Duodenal mucosa (tissue), 2 donors: ENCODE measurements at regions not wholly inside any gene's neighbourhood (a gene's known extent, or its start where the extent isn't known, plus 50 kb on each side); places are given as distances from the start of the nearest gene placed in this dataset.

ENCODE experiments used
- H3K27ac ChIP-seq: one replicate; pipeline ENCODE4 v1.7.0; 2013; ENCODE audit warnings: low read depth, low read length
- H3K27me3 ChIP-seq, 2 donors: one replicate each; pipeline ENCODE4 v1.7.0; 2013; ENCODE audit warnings: low read length in 2 of 2, control low read depth in 1 of 2; ENCODE audit not compliant: insufficient read depth in 2 of 2, control insufficient read depth in 1 of 2
- H3K36me3 ChIP-seq, 2 donors: one replicate each; pipeline ENCODE4 v1.7.0; 2013; ENCODE audit warnings: low read length in 2 of 2, control low read depth in 1 of 2; ENCODE audit not compliant: insufficient read depth in 2 of 2, control insufficient read depth in 1 of 2
- H3K4me1 ChIP-seq, 2 donors: one replicate each; pipeline ENCODE4 v1.7.0; 2013; ENCODE audit warnings: low read length in 2 of 2, control low read depth in 1 of 2; ENCODE audit not compliant: insufficient read depth in 2 of 2, control insufficient read depth in 1 of 2
- H3K4me3 ChIP-seq, 2 donors: one replicate each; pipeline ENCODE4 v1.7.0; 2013; ENCODE audit warnings: low read length in 2 of 2, low read depth in 1 of 2
- H3K9ac ChIP-seq, 2 donors: one replicate each; pipeline ENCODE4 v1.7.0; 2013; ENCODE audit warnings: low read length in 2 of 2, low read depth in 1 of 2
- H3K9me3 ChIP-seq, 2 donors: one replicate each; pipeline ENCODE4 v1.7.0; 2013; ENCODE audit warnings: low read length in 2 of 2, control low read depth in 1 of 2; ENCODE audit not compliant: control insufficient read depth in 1 of 2

- no peak overlapping the region for H3K27ac ChIP-seq
- H3K9me3 ChIP-seq: no peaks in the 10 kb centered on the region
- H3K4me1 ChIP-seq: peaks cover 0 to 9% of the 10 kb centered on the region in 2 donors
- H3K27me3 ChIP-seq: no peaks in the 10 kb centered on the region
- H3K9ac ChIP-seq: no peak overlapping the region
- H3K4me3 ChIP-seq: no peak overlapping the region
- H3K36me3 ChIP-seq: no peaks in the 10 kb centered on the region
Observed at GRCh38 chr2:60282886-60283285, 270.6 kb downstream of the BCL11A start.

DNA sequence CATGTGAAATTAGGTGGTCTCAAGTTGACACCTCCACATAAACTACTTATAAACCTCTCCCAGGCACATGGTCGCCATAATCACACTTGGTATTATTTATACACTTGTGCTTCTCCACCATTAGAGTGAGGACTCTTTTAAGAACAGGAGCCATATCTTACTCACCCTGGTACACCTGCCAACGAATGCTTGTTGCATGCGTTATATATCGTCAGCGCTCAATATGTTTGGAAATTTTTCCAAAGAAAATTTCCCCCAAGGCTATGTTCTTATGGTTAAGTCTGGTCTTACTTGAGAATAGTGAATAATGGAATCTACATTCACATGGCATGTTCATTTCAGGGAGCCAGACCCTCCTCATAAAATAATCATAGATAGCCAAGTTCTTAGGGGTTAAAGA lies 271.7 kb downstream of the BCL11A start:
- Histone ChIP-seq H3K4me1 (peaks cover 0 to 9% of the 10 kb centered on the region in 2 donors), H3K36me3 (no peaks in the 10 kb centered on the region), H3K27me3 (no peaks in the 10 kb centered on the region), H3K9ac (no peak overlapping the region), H3K4me3 (no peak overlapping the region), H3K9me3 (no peaks in the 10 kb centered on the region), H3K27ac (no peak overlapping the region)

DNA sequence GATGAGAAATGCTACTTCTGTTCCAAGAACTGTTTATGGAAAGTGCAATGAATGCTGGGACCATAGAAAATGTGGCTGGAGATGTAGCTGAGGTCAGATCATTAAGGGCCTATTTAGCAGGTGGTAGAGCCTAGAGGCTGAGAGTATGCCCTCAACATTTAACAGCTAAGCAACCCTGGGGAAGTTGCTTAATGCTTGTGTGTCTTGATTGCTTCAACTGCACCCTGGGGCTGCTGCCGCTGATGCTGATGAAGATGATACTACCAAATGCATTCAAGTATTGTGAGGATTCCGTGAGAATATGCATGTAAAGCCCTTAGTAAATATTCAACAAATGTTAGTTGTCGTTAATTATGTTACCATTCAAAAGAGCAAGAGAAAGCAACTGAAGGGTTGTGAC lies 273.2 kb downstream of the BCL11A start:
- H3K4me3 ChIP-seq: no peak overlapping the region
- no peaks in the 10 kb centered on the region for H3K9me3 ChIP-seq
- H3K27me3 ChIP-seq: no peaks in the 10 kb centered on the region
- no peak overlapping the region for H3K27ac ChIP-seq
- H3K4me1 ChIP-seq: no peaks in the 10 kb centered on the region
- no peaks in the 10 kb centered on the region for H3K36me3 ChIP-seq
- H3K9ac ChIP-seq: no peak overlapping the region

DNA sequence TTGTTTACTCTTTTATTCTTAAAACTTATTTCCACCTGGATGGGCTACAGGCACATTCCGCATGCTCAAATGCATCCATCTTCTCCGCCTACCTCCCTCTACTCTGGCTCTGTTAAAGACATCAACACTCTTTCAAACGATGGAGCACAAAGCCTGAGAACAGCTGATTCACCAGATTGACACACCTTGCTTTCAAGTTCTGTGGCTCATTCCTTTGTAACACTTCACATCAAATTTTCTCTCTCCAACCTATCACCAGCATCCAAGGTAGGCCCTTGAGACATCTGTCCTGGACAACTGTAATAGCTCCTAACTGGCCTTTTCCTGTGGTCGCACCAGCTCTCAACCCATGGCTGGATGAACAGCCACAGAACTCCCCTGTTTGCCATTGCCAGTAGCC lies 274.5 kb downstream of the BCL11A start:
- Histone ChIP-seq H3K4me1 (no peaks in the 10 kb centered on the region), H3K36me3 (no peaks in the 10 kb centered on the region), H3K27me3 (no peaks in the 10 kb centered on the region), H3K9ac (no peak overlapping the region), H3K4me3 (no peak overlapping the region), H3K9me3 (peaks cover 0 to 6% of the 10 kb centered on the region in 2 donors), H3K27ac (no peak overlapping the region)

- no peaks in the 10 kb centered on the region for H3K27me3 ChIP-seq
- H3K36me3 ChIP-seq: no peaks in the 10 kb centered on the region
- H3K27ac ChIP-seq: no peak overlapping the region
- no peak overlapping the region for H3K9ac ChIP-seq
- peaks cover 0 to 6% of the 10 kb centered on the region in 2 donors for H3K9me3 ChIP-seq
- no peak overlapping the region for H3K4me3 ChIP-seq
- no peaks in the 10 kb centered on the region for H3K4me1 ChIP-seq
Observed at GRCh38 chr2:60275958-60276357, 277.5 kb downstream of the BCL11A start.

- no peak overlapping the region for H3K27ac ChIP-seq
- H3K27me3 ChIP-seq: no peaks in the 10 kb centered on the region
- H3K4me1 ChIP-seq: no peaks in the 10 kb centered on the region
- H3K9me3 ChIP-seq: peaks cover 0 to 6% of the 10 kb centered on the region in 2 donors
- no peak overlapping the region for H3K4me3 ChIP-seq
- no peak overlapping the region for H3K9ac ChIP-seq
- H3K36me3 ChIP-seq: no peaks in the 10 kb centered on the region
Observed at GRCh38 chr2:60273836-60274235, 279.6 kb downstream of the BCL11A start.

DNA sequence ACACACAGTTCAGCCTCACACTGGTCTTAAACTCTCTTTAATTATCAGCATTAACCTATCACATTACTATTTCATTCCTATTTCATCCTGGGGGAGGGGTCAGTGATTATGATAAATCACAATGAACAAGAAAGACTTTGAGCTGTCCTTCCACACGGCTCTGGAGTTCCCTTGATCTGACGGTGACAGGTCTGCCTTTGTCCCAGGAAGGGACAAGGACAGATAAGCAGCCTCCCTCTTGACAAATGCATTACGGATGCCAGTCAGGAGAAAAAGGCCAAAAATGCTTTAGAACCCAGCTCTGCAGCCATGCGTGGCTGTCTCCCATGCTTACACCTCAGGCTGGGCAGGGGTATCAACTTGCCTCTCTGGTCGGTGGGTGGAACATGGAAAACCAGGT lies 281.7 kb downstream of the BCL11A start:
- Histone ChIP-seq H3K36me3 (no peaks in the 10 kb centered on the region), H3K4me1 (no peaks in the 10 kb centered on the region)

GRCh38 chr2:60271131-60271530 lies 282.3 kb downstream of the BCL11A start:
- H3K9me3 ChIP-seq: peaks cover 0 to 6% of the 10 kb centered on the region in 2 donors
- no peak overlapping the region for H3K4me3 ChIP-seq
- H3K36me3 ChIP-seq: no peaks in the 10 kb centered on the region
- no peak overlapping the region for H3K27ac ChIP-seq
- H3K27me3 ChIP-seq: no peaks in the 10 kb centered on the region
- no peak overlapping the region for H3K9ac ChIP-seq
- H3K4me1 ChIP-seq: no peaks in the 10 kb centered on the region

More for the DNA sequence above, 281.7 kb downstream of the BCL11A start:
- Histone ChIP-seq H3K9ac (no peak overlapping the region), H3K27ac (no peak overlapping the region), H3K4me3 (no peak overlapping the region), H3K27me3 (no peaks in the 10 kb centered on the region), H3K9me3 (peaks cover 0 to 6% of the 10 kb centered on the region in 2 donors)

DNA sequence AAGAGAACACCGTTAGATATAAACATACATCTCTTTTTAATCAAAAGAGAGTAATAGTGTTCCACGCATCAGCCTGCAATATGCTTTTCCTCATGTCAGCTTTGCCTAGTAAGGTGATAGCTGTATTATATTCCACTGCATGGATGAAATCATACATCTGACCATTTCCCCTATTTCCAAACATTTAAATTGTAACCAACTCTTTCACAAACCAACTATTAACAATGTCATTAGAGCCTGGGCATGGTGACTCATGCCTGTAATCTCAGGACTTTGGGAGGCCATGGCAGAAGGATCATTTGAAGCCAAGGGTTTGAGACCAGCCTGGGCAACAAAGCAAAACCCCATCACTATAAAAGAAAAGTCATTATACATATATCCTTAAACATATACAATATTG lies 284.8 kb downstream of the BCL11A start:
- no peak overlapping the region for H3K9ac ChIP-seq
- no peaks in the 10 kb centered on the region for H3K9me3 ChIP-seq
- no peak overlapping the region for H3K4me3 ChIP-seq
- H3K27ac ChIP-seq: no peak overlapping the region
- no peaks in the 10 kb centered on the region for H3K27me3 ChIP-seq
- H3K36me3 ChIP-seq: no peaks in the 10 kb centered on the region
- H3K4me1 ChIP-seq: no peaks in the 10 kb centered on the region

DNA sequence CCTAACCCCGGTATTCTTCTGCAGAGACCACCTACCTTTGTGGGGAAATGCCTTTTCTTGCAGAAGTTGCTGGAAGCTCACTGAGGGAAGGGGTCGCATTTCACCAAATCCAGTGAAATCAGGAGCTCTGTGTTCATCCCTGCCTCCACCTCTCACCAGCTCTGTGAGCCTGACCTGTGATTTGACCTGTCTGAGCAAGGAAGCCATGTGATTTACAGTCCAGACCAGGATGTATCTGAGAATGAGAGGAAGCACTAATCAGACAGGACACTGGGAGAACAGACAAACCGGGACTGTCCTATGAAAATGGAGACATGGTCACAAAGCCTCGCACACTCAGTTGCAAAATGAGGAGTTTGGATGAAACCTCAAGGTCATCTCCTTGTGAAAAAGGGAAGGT lies 285.4 kb downstream of the BCL11A start:
- H3K9me3 ChIP-seq: no peaks in the 10 kb centered on the region
- no peaks in the 10 kb centered on the region for H3K27me3 ChIP-seq
- H3K27ac ChIP-seq: no peak overlapping the region
- H3K4me3 ChIP-seq: no peak overlapping the region
- H3K9ac ChIP-seq: no peak overlapping the region
- H3K36me3 ChIP-seq: no peaks in the 10 kb centered on the region
- H3K4me1 ChIP-seq: no peaks in the 10 kb centered on the region

- Histone ChIP-seq H3K27me3 (no peaks in the 10 kb centered on the region), H3K4me3 (no peak overlapping the region), H3K9ac (no peak overlapping the region), H3K4me1 (no peaks in the 10 kb centered on the region), H3K9me3 (no peaks in the 10 kb centered on the region), H3K27ac (no peak overlapping the region), H3K36me3 (no peaks in the 10 kb centered on the region)
Observed at GRCh38 chr2:60267122-60267521, 286.3 kb downstream of the BCL11A start.
